ENCODE measurements at regions not wholly inside any gene's neighbourhood (a gene's known extent, or its start where the extent isn't known, plus 50 kb on each side); places are given as distances from the start of the nearest gene placed in this dataset.

DNA sequence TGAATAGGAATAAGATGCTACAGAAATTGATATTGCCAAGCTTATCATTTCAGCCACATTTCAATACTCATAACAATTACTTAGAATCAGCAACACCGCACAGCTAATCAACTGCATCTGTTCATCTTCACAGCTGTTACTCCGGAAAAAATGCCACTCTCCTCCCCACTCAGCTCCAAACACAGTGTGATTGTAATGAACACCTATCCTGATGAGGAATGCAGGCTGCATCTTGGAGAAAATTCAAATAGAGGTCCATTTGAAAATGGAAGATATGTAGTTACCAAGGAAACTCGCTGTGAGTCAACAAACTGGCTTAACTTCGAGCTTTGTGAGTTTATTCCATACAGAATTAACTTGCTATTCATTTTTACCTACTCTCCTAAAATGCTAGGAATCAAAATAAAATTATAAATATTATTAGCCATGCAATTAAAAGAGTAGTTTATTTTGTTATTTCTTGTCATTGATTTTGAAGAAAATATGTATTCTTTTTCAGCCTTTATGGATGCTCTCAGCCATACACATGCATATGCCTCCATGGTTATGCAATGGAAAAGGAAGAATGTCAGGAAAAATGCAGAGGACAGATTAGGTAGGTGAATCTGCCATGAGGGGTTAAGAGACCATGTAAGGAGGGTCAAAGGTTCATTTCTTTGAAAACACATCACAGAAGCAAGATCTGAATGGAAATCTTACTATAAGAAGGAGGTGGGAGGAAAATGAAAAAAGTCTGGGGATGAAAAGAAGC lies 267.2 kb downstream of the POM121L12 start:
- no peaks in the 10 kb centered on the region for H3K36me3 ChIP-seq (ENCODE audit: control insufficient read depth in 4 of 4, insufficient read depth in 4 of 4, low read length in 4 of 4)
- WGBS, 2 donors, result 71 to 75% methylated on average over 4 of the region's 4 CpGs
- H3K9ac ChIP-seq (ENCODE audit: insufficient read depth in 1 of 2, low read length in 2 of 2), result no peak overlapping the region
- H3K27me3 ChIP-seq (ENCODE audit: control insufficient read depth in 3 of 3, insufficient read depth in 3 of 3, low read length in 2 of 3), result no peaks in the 10 kb centered on the region
- peaks cover 0 to 5% (median 0%) of the 10 kb centered on the region in 4 donors for H3K9me3 ChIP-seq (ENCODE audit: control insufficient read depth in 4 of 4, insufficient read depth in 3 of 4, low read length in 3 of 4)
- ATAC-seq (ENCODE audit: insufficient read depth, low FRiP score) (no peak), DNase-seq (no peak)
- no peak overlapping the region for H3K27ac ChIP-seq (ENCODE audit: low read depth in 1 of 2, low read length in 1 of 2)
- TF ChIP-seq, protein P1, sequence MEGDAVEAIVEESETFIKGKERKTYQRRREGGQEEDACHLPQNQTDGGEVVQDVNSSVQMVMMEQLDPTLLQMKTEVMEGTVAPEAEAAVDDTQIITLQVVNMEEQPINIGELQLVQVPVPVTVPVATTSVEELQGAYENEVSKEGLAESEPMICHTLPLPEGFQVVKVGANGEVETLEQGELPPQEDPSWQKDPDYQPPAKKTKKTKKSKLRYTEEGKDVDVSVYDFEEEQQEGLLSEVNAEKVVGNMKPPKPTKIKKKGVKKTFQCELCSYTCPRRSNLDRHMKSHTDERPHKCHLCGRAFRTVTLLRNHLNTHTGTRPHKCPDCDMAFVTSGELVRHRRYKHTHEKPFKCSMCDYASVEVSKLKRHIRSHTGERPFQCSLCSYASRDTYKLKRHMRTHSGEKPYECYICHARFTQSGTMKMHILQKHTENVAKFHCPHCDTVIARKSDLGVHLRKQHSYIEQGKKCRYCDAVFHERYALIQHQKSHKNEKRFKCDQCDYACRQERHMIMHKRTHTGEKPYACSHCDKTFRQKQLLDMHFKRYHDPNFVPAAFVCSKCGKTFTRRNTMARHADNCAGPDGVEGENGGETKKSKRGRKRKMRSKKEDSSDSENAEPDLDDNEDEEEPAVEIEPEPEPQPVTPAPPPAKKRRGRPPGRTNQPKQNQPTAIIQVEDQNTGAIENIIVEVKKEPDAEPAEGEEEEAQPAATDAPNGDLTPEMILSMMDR (IDR thresholded peaks at IDR 0.05; ENCODE audit: control extremely low read depth, extremely low read depth), result no peak
- H3K4me1 ChIP-seq (ENCODE audit: control insufficient read depth in 5 of 5, insufficient read depth in 5 of 5, low read length in 5 of 5), result no peaks in the 10 kb centered on the region
- H3K4me3 ChIP-seq, result no peak overlapping the region

DNA sequence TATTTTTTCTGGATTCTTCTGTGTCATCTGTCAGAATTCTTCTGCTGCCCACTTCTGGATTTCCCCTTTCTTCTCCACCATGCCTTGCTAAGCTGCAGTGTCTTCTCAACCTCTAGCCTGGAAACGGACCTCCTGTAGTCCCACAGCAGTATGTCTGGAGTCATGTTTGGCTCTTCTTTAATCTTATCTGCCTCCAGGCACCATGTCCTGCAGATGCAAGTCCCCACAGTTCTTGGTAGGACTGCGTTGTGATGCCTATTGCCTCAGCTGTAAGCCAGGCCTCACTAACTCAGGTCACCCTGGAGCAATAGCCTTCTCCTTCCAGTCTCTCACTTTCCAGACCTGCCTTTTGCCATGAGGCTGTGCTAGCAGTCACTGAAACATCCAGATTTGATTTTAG lies 268.3 kb downstream of the POM121L12 start:
- WGBS, 2 donors, result 70 to 74% methylated on average over 2 of the region's 2 CpGs
- Histone ChIP-seq H3K9me3 (ENCODE audit: control insufficient read depth in 4 of 4, insufficient read depth in 3 of 4, low read length in 3 of 4) (peaks cover 0 to 5% (median 0%) of the 10 kb centered on the region in 4 donors), H3K9ac (ENCODE audit: insufficient read depth in 1 of 2, low read length in 2 of 2) (no peak overlapping the region), H3K27ac (ENCODE audit: low read depth in 1 of 2, low read length in 1 of 2) (no peak overlapping the region), H3K4me1 (ENCODE audit: control insufficient read depth in 5 of 5, insufficient read depth in 5 of 5, low read length in 5 of 5) (no peaks in the 10 kb centered on the region), H3K36me3 (ENCODE audit: control insufficient read depth in 4 of 4, insufficient read depth in 4 of 4, low read length in 4 of 4) (no peaks in the 10 kb centered on the region), H3K27me3 (ENCODE audit: control insufficient read depth in 3 of 3, insufficient read depth in 3 of 3, low read length in 2 of 3) (no peaks in the 10 kb centered on the region), H3K4me3 (no peak overlapping the region)
- ATAC-seq (ENCODE audit: insufficient read depth, low FRiP score) (no peak), DNase-seq (no peak)
- TF ChIP-seq, protein P1 (IDR thresholded peaks at IDR 0.05; ENCODE audit: control extremely low read depth, extremely low read depth), result no peak

DNA sequence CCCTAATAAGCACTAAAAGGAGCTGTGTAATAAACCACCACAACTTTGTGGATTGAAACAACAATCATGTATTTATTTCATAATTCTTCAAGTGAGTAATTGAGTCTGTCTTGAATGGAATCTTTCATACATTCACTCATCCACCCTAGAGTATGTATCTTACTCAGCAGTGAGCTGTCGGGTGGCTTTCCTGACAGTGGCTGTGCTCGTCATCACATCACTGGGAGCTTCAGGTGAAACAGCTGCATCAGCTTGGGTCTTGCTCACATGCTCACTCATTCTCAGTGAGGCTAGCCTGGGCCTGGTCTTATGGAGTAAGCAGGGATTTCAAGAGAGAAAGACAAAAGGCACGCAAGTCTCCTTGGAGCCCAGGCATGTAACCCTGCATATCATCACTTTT lies 271.4 kb downstream of the POM121L12 start:
- Histone ChIP-seq H3K27me3 (ENCODE audit: control insufficient read depth in 3 of 3, insufficient read depth in 3 of 3, low read length in 2 of 3) (no peaks in the 10 kb centered on the region), H3K9me3 (ENCODE audit: control insufficient read depth in 4 of 4, insufficient read depth in 3 of 4, low read length in 3 of 4) (peaks cover 0 to 3% (median 0%) of the 10 kb centered on the region in 4 donors), H3K27ac (ENCODE audit: low read depth in 1 of 2, low read length in 1 of 2) (no peak overlapping the region), H3K9ac (ENCODE audit: insufficient read depth in 1 of 2, low read length in 2 of 2) (no peak overlapping the region), H3K4me1 (ENCODE audit: control insufficient read depth in 5 of 5, insufficient read depth in 5 of 5, low read length in 5 of 5) (no peaks in the 10 kb centered on the region), H3K4me3 (no peak overlapping the region), H3K36me3 (ENCODE audit: control insufficient read depth in 4 of 4, insufficient read depth in 4 of 4, low read length in 4 of 4) (no peaks in the 10 kb centered on the region)
- ATAC-seq (ENCODE audit: insufficient read depth, low FRiP score) (no peak), DNase-seq (no peak)
- TF ChIP-seq, protein P1 (IDR thresholded peaks at IDR 0.05; ENCODE audit: control extremely low read depth, extremely low read depth), result no peak
- 88 to 96% methylated on average over 3 of the region's 3 CpGs for WGBS, 2 donors

DNA sequence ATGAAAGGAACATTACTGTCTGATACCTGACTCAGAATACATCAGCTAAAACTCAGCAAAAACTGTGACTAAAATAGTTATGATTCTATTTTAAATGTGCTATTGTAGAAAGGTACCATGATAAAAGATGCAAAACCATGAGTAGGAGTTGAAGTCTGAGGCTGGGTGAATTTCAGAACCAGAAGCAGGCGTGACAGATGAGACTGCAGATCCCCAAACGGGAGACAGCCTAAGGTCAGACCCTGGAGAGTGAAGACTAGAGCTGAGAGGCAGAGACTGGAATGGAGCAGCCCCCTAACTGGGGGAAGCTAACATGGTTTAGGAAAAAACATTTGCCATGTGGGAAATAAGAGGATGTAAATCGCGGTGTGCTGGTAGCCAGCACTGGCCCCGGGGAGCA lies 275.8 kb downstream of the POM121L12 start:
- ATAC-seq (ENCODE audit: insufficient read depth, low FRiP score), result no peak
- no peak overlapping the region for H3K9ac ChIP-seq (ENCODE audit: insufficient read depth in 1 of 2, low read length in 2 of 2)
- no peak overlapping the region for H3K27ac ChIP-seq (ENCODE audit: low read depth in 1 of 2, low read length in 1 of 2)
- WGBS, 2 donors, result 76 to 86% methylated on average over 5 of the region's 5 CpGs
- peaks cover 0 to 1% (median 0%) of the 10 kb centered on the region in 4 donors for H3K9me3 ChIP-seq (ENCODE audit: control insufficient read depth in 4 of 4, insufficient read depth in 3 of 4, low read length in 3 of 4)
- no peaks in the 10 kb centered on the region for H3K36me3 ChIP-seq (ENCODE audit: control insufficient read depth in 4 of 4, insufficient read depth in 4 of 4, low read length in 4 of 4)
- no peak for DNase-seq
- no peak overlapping the region for H3K4me3 ChIP-seq
- H3K4me1 ChIP-seq (ENCODE audit: control insufficient read depth in 5 of 5, insufficient read depth in 5 of 5, low read length in 5 of 5), result no peaks in the 10 kb centered on the region
- TF ChIP-seq, protein P1 (IDR thresholded peaks at IDR 0.05; ENCODE audit: control extremely low read depth, extremely low read depth), result no peak
- H3K27me3 ChIP-seq (ENCODE audit: control insufficient read depth in 3 of 3, insufficient read depth in 3 of 3, low read length in 2 of 3), result no peaks in the 10 kb centered on the region

Data from lung (tissue), 11 donors.